GM21786 (cell line): ENCODE measurements at regions not wholly inside any gene's neighbourhood (a gene's known extent, or its start where the extent isn't known, plus 50 kb on each side); places are given as distances from the start of the nearest gene placed in this dataset.
"Not testable (repeated sequence)": the region's sequence is repeated elsewhere in the genome, so short reads cannot be mapped to it uniquely, and the experiment has no call there.

ENCODE experiments used
- ATAC-seq: cut with Tn5 transposase; IDR thresholded peaks from one replicate; pipeline ENCODE4 v1.9.1; 2021; ENCODE audit not compliant: unreplicated experiment

- not testable (repeated sequence) for ATAC-seq
Measured at GRCh38 chr5:82714732-82715131, 362.5 kb downstream of the TMEM167A start.

- no peak for ATAC-seq
Measured at GRCh38 chr5:82713811-82714210, 363.4 kb downstream of the TMEM167A start.

GRCh38 chr5:82707741-82708140 lies 369.5 kb downstream of the TMEM167A start:
- ATAC-seq = no peak

GRCh38 chr5:82704381-82704780 lies 372.8 kb downstream of the TMEM167A start:
- ATAC-seq = no peak

GRCh38 chr5:82702046-82702445 lies 375.1 kb downstream of the TMEM167A start:
- no peak for ATAC-seq

- ATAC-seq = no peak
Measured at GRCh38 chr5:82699737-82700136, 377.5 kb downstream of the TMEM167A start.

GRCh38 chr5:82698026-82698425 lies 379.2 kb downstream of the TMEM167A start:
- ATAC-seq = no peak

GRCh38 chr5:82694711-82695285 lies 382.4 kb downstream of the TMEM167A start:
- no peak for ATAC-seq

- no peak for ATAC-seq
Measured at GRCh38 chr5:82692826-82693225, 384.4 kb downstream of the TMEM167A start.

GRCh38 chr5:82684659-82685058 lies 392.5 kb downstream of the TMEM167A start:
- no peak for ATAC-seq

GRCh38 chr5:82684165-82684564 lies 393.0 kb downstream of the TMEM167A start:
- ATAC-seq = no peak

- ATAC-seq = no peak
Measured at GRCh38 chr5:82679660-82680059, 397.5 kb downstream of the TMEM167A start.

GRCh38 chr5:82676661-82677060 lies 398.5 kb upstream of the RPS23 start:
- peak; percentile 61 for ATAC-seq

GRCh38 chr5:82674671-82675070 lies 396.5 kb upstream of the RPS23 start:
- no peak for ATAC-seq

- ATAC-seq = no peak
Measured at GRCh38 chr5:82673057-82673809, 395.1 kb upstream of the RPS23 start.

- ATAC-seq = no peak
Measured at GRCh38 chr5:82670692-82671091, 392.5 kb upstream of the RPS23 start.

GRCh38 chr5:82669720-82670119 lies 391.6 kb upstream of the RPS23 start:
- ATAC-seq = no peak

GRCh38 chr5:82666312-82666711 lies 388.2 kb upstream of the RPS23 start:
- ATAC-seq = no peak

- no peak for ATAC-seq
Measured at GRCh38 chr5:82664732-82665131, 386.6 kb upstream of the RPS23 start.

- no peak for ATAC-seq
Measured at GRCh38 chr5:82663225-82663624, 385.1 kb upstream of the RPS23 start.

- no peak for ATAC-seq
Measured at GRCh38 chr5:82662340-82662739, 384.2 kb upstream of the RPS23 start.

GRCh38 chr5:82661933-82662332 lies 383.8 kb upstream of the RPS23 start:
- ATAC-seq = no peak

- ATAC-seq = no peak
Measured at GRCh38 chr5:82661462-82661861, 383.3 kb upstream of the RPS23 start.
